NB4 (cell line): ENCODE measurements at regions not wholly inside any gene's neighbourhood (a gene's known extent, or its start where the extent isn't known, plus 50 kb on each side); places are given as distances from the start of the nearest gene placed in this dataset.

Experiments
- MYC ChIP-seq: IDR thresholded peaks from 2 replicates; pipeline ENCODE4 v1.6.1; 2011; ENCODE audit warnings: low read depth, low read length
- POLR2A ChIP-seq: IDR thresholded peaks from 2 replicates; pipeline ENCODE4 v1.6.1; 2011; ENCODE audit warnings: mild to moderate bottlenecking; ENCODE audit not compliant: insufficient read length; ENCODE audit errors: extremely low read depth
- TF ChIP-seq, protein P1 (sequence below): IDR thresholded peaks from one replicate; pipeline ENCODE4 v1.5.1; 2012; ENCODE audit warnings: low read depth, low read length

DNA sequence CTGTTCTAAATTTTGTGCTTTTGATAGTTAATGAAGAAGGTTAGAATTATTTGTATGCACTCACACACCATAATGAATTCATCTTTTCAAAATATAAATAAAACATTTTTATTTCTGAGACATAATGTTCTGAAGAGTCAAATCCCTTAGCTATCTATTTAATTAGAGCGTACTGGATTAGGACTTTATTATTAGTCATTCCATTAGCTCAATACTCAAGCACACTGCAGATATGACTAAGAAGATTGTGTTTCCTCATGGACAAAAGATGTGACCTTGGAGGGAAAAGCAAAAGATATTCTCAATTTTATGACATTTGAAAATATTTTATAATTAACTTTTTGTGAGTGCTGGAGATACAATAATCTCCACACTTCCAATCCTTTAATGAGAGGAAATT, 666.4 kb downstream of the CD109 start:
- TF ChIP-seq, protein P1, sequence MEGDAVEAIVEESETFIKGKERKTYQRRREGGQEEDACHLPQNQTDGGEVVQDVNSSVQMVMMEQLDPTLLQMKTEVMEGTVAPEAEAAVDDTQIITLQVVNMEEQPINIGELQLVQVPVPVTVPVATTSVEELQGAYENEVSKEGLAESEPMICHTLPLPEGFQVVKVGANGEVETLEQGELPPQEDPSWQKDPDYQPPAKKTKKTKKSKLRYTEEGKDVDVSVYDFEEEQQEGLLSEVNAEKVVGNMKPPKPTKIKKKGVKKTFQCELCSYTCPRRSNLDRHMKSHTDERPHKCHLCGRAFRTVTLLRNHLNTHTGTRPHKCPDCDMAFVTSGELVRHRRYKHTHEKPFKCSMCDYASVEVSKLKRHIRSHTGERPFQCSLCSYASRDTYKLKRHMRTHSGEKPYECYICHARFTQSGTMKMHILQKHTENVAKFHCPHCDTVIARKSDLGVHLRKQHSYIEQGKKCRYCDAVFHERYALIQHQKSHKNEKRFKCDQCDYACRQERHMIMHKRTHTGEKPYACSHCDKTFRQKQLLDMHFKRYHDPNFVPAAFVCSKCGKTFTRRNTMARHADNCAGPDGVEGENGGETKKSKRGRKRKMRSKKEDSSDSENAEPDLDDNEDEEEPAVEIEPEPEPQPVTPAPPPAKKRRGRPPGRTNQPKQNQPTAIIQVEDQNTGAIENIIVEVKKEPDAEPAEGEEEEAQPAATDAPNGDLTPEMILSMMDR, result no peak
- TF ChIP-seq POLR2A, result no peak
- no peak for TF ChIP-seq MYC
